ENCODE measurements at regions not wholly inside any gene's neighbourhood (a gene's known extent, or its start where the extent isn't known, plus 50 kb on each side); places are given as distances from the start of the nearest gene placed in this dataset.
"Not testable (repeated sequence)": the region's sequence is repeated elsewhere in the genome, so short reads cannot be mapped to it uniquely, and the experiment has no call there.

DNA sequence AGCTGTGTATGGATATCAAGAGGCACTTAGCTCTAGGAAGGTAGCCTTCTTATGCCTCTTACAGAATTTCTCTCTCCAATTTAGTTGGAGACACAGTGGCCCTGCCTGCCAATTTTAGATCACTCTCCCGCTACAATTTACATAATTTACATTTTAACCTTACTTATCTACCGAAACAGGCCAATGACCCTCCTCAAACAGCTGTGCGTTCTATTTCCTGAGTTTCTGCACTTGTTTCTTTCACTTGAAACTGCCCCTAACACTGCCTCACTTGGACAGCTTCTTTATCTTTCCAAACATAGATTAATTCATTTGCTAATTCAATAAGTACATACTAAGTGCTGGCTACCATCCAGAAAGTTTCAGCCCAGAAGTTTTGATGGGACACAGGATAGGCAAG, 52.9 kb upstream of the HDDC2 start:
- no peak for DNase-seq

DNA sequence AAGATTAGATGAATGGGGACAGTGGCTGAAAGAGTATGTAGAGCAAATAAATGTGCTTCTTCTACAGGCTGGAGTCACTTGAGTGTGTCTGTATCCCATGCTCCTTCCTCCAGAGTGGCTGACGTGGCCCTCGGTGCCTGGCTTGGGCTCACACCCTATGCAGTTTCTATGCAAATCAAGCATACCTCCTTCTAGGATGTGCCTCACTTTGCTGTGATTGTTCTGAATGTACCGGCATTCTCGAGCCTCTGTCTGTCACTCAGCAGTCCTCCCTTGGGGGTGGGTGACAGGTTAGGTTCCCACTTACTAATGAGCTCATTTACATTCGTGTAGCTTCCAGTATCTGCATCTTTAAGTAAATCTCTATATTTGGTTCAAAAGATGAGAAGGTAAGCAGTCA, 55.1 kb upstream of the HDDC2 start:
- DNase-seq: no peak

DNA sequence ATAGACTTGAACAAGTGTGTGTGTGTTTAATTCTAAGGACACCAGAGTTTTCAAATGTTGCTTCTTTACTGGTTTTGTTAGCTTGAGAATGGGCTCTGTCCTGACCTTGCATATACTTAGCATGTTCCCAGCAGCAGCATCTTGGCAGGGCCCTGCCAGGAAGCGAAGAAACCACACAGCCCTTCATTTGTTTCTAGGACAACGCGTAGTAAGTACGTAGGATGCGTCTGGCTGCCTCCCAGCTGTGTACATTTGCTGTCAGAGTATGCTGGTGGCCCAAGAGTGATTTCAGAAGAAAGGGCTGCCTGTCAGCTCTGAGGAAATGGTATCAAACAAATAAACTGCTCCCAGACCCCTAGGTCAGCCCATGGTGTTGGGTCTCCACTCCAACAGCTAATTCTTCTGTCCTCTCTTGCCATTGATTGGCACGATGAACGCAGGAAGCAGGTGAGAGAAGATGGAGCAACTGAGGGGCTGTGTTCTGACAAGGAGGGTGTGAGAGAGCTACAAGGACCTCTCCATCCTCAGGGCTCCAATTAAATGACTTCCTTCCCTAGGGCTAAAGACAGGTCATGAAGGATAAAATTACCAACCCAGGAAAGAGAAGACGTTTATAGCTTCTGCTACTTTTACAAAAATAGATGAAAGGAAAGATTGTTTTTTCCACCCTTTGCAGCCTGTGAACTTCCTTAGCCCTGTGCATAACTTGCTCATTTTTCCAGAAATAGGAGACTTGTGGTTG, 55.9 kb upstream of the HDDC2 start:
- DNase-seq: peak in 1 of 2 experiments; percentile 38

DNA sequence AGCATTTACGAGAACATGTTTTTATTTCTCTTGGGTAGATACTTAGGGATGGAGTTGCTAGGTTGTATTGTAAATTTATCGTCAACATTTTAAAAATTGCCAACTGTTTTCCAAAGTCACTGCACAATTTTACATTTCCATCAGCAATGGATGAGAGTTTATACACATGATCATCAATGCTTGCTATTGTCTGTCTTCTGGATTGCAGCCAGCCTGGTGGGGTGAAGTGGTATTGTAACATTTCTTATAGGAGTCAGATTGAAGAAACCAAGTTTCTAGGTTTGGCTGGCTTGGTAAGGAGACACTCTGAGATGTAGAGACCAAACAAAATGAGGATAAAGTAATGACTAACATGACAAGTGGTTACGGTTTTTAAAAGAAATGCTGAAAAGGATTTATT, 57.1 kb upstream of the HDDC2 start:
- no peak for DNase-seq

DNA sequence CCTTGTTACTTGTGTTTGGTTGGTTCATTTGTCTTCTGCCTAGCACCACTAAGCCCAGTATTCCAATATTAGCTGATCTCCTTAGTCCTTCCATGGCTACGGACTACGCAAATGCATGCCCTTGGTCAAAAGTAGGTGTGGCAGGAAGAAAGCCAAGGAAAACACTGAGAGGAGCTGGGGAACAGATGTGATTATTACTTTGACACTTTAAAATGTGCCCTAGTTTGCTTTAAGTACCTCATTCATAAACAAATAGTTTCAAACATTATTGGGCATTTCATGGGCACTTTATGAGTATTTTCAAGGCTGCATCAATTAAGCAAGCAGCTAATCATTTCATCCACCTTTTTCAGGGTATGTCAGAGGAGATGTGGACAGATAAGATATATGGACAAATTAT, 60.1 kb upstream of the HDDC2 start:
- DNase-seq: peak in 1 of 2 experiments; percentile 5

DNA sequence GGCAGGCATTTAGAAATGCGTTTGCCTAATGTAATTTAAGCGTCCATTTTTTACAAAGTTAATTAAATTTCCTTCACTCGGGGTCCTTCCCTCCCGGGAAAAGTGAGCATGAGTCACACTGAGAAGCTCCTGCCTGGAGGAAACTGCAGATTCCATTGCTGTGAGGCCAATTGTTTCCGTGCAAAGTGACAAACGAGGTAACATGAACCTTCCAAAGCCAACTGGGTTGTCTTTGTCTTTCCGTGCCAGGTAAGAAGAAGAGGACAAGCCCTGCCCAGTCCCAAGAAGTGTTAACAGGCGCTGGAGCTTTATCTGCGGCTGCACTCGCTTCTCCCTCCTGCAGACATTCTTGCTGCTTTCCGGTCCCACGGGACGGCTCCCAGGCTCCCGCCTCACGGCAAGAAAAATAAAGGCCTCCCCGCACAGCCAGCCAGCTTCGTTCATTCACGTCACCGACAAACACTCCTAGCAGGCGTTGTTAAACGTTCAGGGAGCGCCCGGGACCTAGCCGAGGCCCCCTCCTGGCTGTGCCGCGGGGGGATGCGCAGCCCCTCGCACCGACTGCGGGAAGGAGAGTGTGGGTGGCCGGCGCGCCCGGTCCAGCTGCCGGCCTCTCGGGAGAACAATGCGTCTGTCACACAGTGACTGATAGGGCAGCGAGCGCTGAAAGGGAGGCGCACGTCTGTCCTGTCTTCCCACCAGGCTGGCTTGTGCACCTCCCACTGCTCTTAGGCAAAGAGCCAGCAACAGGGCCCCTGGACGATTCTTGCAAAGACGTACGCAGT, 61.5 kb upstream of the HDDC2 start:
- peak; percentile 80 to 81 for DNase-seq

DNA sequence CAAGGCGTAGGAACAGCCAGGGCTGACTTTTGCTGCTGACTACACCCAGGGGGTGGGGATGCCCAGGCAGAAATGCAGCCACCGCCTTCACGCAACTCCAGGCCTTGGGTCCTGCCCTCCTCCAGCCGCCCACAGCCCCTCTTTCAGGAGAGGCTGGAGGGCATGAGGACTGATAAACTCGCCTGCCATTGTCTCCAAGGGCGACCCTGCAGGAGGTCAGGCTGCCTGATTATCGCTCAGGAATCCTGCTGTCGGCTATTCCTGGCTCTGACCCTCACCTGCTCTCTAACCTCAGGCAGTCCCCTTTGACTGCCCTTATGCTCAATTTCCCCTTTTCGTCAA, 62.0 kb upstream of the HDDC2 start:
- no peak for DNase-seq

DNA sequence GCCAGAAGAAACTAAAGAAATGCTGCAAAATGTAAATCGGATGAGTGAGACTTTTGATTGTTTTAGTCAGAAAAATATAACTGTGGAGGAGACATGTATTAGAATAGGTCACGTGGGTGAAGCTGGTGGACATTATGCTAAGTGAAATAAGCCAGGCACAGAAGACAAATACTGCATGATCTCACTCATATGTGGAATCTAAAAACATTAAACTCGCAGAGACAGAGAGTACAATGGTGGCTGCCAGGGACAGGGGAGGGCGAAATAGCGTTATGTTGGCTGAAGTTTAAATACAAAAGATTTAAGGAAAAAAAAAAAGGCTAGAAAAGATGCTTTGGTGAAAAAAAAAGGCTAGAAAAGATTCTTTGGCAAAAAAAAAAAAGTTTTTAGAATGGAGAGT, 63.5 kb upstream of the HDDC2 start:
- no peak for DNase-seq

DNA sequence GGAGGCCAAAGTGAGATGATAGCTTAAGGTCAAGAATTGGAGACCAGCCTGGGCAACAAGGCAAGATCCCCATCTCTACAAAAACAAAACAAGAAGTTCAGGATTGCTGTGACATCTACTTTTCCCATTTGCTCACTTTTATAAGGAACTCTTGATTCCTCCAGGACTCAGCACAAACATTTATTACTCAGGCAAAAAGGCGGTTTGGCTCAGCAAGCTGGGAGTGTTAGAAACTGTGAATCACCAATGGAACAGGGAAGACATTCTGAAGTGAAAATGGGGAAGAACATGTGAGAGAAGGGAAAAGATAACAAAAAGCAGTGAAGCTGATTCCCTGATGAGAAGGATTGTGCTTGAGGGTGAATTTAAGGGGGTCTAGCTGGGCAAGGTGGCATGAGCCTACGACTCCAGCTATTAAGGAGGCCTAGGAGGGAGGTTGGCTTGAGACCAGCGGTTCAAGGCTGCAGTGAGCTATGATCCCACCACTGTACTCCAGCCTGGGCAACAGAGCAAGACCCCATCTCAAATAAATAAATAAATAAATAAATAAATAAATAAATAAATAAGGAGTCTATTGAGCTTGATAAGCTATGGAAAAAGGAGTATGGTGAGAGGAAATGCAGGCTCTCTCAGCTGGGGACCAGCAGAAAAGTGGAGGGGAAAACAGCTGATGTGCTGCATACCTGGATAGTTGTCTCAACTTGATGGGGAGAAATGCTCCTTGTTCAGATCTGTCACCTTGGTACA, 65.4 kb upstream of the HDDC2 start:
- no peak for DNase-seq

DNA sequence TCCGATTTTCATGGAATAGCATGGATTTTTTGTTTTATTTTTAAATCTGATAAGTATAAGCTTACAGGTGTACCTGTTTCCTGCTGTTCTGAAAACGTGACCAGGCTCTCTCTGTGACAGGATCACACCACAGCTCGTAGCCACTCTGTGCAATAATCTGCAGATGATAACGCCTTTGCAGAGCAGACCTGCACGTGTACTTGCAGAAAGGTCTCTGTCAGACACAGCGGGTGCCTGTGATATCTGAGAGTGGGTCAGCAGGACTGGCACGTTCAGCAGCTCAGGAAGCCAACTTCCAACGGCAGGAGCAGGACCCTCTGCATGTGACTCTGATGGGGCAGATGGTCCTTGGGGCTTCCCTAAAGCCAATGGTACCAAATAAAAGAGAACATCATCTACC, 68.6 kb upstream of the HDDC2 start:
- DNase-seq: no peak

DNA sequence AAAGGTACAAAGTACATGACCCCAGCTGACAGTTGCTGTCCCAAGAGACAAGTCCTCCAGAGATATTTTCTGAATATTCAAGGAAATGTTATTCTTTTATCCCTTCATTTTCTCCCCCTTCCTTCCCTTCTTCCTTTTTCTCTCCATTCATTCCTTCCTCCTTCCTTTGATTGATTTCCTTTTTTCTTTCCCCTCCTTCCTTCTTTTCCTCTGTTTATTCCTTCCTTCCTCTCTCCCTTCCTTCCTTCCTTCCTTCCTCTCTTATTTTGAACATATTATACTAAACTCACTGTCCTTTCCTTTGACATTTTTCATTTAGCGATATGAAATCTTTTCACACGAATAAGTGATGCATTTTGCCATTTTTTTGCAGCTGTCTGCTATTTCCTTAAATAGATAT, 73.2 kb upstream of the HDDC2 start:
- no peak for DNase-seq

DNA sequence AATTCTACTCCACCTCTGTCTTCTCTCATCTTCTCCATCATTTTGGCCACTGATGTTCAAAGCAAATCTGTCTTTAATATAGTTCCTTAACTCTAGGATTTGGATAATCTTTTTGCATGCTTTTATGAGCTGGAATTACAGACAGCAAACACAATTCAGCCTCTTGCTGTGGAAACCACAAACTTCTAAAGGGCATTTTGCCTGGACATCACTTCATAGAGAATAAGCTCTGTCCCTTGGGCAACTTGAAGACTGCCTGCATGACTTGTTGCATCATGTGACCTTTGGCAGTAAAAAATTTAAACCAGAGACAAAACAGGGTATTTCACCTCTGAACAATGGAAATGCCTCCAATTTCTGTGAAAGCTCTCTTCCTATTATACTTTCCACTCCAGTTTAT, 74.1 kb upstream of the HDDC2 start:
- DNase-seq: no peak

DNA sequence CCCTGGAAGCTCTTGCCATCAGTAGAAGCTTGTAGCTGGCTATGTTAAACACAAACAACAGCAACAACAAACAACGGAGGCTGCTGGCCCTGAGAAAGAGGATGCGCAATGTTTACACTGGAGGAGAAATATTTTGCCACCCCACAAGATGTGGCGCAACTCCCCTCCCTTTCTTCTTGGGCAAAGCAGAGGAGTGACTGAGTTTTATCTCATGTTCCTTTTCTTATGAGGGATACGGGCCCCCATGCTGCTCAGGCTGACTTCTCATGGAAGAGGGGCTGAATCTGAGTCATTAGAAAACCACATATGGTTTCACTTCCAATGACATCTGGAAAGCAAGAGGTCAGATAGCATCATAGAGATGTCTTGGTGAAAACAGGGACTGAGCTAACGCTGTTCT, 75.9 kb upstream of the HDDC2 start:
- no peak for DNase-seq

DNA sequence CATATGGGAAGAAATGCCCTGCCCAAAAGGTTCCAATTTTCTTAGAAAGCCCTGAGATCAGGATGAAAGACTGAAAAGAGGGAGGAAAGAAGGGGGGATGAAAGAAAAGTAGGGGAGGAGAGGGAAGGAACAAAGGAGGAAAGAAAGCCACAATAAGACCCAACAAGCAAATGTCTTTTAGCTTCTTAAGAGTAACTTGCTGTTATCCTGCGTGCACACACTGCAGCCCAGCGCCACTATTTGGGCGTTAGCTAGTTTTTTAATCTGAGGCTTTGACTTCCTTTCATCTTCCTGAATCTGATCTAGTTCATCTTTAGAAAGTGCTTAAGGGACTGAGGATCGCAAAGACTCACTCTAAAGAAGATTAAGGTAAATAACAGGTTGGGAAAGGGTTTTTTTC, 77.4 kb upstream of the HDDC2 start:
- DNase-seq: no peak

DNA sequence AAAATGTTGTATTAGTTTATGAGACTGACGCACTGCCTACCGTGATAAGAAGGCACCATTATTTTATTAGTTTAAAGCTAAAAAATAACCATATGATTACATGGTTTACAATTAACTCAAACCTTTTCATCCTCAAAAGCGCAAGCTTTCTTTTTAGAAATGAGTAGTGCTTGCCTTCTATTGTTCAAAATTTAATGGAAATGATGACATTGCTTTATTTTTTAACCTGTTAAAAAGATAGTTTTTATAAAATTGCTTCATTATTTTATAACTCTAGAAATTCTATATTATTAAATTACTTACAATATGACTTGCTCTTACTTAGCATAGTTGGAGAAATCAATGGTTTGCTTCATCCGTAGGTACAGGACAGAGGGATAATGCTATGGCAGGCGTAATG, 78.7 kb upstream of the HDDC2 start:
- DNase-seq: no peak

DNA sequence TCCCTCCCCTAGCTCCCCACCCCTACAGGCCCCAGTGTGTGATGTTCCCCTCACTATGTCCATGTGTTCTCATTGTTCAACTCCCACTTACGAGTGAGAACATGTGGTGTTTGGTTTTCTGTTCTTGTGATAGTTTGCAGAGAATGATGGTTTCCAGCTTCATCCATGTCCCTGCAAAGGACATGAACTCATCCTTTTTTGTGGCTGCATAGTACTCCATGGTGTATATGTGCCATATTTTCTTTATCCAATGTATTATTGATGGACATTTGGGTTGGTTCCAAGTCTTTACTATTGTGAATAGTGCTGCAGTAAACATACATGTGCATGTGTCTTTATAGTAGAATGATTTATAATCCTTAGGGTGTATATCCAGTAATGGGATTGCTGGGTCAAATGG, 84.6 kb upstream of the HDDC2 start:
- not testable (repeated sequence) for DNase-seq

DNA sequence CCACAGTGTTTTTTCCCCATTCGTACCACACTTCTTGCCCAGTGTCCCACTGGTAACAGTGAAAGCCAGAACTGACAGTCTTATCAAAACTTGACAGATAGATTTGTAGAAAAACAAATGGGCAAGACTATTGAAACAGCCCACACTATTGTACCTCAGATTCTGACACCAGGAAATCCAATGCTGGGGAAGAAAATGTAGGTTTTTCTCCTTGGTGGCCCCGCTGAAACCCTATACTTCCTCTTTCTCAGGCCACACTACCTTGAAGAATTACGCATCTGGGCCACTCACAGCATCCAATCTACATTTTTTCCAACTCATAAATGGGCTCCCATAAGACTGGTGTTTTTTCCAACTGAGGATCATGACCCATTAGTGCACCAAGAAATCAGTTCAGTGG, 90.9 kb upstream of the HDDC2 start:
- no peak for DNase-seq

DNA sequence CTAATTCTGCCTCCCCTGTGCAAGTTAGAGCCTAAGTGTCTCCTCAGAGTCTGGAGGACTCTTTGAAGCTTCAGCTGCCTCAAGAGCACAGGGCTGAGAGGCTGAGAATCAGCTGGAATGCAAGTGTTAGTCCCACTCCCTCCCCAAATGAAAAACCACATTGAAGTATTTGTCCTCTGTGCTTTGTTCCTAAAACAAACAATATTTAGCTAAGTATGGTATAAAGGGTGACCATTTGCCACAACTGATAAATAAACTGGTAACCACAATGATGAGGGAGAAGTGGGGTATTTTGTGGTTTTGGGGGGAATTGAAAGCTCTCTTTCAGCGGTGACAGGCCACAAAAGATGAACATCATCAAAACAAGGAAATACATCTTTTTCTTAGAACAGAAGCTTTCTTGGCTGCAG, 91.7 kb upstream of the HDDC2 start:
- DNase-seq: no peak

DNA sequence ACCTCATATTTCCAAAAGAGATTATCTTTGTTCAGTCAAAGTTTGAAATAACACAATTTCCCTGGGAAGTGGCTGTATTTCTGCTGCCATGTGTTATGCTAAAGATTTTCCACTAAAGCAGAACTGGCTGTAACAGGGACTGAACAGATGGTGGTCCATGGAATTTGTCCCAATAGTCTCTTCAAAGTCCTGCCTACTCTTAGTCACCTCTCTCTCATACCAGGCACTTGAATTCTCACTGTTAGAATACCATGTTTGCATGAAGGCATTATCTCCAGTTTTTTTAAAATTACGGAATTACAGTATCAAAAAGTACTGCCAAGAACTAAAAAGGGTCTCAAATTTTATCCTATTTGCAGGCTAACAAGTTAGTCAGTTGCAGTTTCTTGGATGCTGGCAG, 105.0 kb upstream of the HDDC2 start:
- no peak for DNase-seq

DNA sequence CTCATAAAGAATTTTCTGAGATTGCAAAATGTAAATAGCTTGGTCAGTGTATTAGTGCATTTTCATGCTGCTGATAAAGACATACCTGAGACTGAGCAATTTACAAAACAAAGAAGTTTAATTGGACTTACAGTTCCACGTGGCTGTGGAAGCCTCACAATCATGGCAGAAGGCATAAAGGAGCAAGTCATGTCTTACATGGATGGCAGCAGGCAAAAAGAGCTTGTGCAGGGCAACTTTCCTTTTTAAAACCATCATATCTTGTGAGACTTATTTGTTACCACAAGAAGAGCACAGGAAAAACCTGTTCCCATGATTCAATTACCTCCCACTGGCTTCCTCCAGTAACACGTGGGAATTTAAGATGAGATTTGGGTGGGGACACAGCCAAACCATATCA, 112.7 kb upstream of the HDDC2 start:
- no peak for DNase-seq

DNA sequence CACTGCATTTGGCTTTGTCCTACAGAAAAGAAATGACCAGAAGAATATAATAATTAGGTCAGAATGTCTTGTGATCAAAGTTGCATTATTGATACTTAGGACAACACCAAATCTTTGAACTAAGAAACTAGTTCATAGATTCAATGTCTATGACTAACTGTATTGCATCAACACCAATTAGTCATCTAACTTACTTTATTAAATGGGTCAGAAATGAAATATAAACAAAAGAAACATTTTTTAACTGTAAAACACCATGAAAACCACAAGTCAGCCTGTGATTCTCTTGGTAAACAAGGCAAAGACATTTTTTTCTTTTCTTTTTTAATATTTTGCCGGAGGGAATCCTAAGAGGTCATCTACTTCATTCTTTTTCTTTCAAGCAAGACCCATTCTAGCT, 114.1 kb upstream of the HDDC2 start:
- no peak for DNase-seq

DNA sequence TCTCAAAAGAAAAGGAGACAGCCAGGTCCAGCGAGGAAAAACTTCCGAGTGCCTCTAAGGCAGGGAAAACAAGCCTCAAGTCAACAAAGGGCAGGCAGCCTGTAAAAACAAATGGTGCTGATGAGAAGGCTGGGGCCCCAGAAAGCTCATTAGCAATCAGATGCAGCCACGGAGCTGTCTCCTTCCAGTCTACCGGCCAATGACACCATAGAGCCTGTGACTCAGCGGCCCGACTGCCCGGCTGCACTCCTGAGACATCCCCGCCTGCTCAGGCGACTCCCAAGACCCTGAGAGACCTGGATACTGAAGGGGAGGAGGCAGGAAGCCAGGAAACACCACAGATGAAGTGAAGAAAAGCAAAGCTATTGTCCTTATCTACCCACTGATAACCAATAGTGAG, 120.1 kb upstream of the HDDC2 start:
- DNase-seq: peak; percentile 65 to 78

DNA sequence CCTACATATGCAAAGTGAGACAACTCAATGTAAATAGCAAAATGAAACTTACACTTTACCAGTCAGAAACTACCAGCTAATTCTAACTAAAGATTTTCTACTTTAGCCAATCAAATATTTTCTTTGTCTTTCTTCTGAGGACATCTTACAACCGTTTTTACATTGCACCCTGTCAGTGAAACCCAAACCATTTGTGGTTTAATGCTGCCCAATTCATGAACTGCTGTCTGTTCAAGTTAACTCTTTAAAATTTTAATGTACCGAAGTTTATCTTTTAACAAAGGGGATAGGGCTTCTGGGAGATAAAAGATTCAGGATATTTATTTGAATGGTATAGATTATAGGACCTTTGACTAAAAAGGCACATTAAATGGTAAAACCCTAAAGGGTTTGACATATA, 121.3 kb upstream of the HDDC2 start:
- DNase-seq: no peak

DNA sequence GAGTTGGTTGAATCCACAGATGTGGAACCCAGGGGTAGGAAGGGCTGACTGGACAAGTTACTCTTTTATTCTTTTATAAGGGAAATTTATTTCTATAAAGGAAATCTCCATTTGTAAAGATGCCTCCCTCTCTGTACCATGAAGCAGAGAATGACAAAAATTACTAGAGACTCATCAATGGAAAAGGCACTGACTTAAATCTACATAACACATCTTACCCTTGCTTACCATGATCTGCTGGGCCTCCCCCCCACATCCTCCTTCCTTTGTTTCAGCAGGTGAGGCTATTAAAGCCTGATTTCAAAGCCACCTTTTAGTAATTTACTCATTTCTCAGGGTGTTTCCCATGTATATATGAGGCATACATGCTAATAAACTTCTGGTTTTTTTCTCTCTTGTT, 130.2 kb upstream of the HDDC2 start:
- no peak for DNase-seq

Data from SHP77 (cell line).